Stomach (tissue), 8 donors: ENCODE measurements at regions not wholly inside any gene's neighbourhood (a gene's known extent, or its start where the extent isn't known, plus 50 kb on each side); places are given as distances from the start of the nearest gene placed in this dataset.
"Not testable (repeated sequence)": the region's sequence is repeated elsewhere in the genome, so short reads cannot be mapped to it uniquely, and the experiment has no call there.

Experiments used
- DNase-seq, 2 donors: peaks; one replicate each; pipeline versions ENCODE4 v3.0.0 to v3.0.0-alpha.2; 2013 to 2019
- H3K27ac ChIP-seq, 5 donors: fragments of 200-600 bp in 4 of 5; sonication (generic) in 4 of 5; one replicate each; pipeline ENCODE4 v1.5.1; 2013 to 2019; ENCODE audit warnings: mild to moderate bottlenecking in 1 of 5, moderate library complexity in 1 of 5
- H3K27me3 ChIP-seq, 3 donors: fragments of 200-600 bp; sonication (generic); one replicate each; pipeline ENCODE4 v1.5.1; 2017 to 2019; ENCODE audit warnings: mixed run types in 1 of 3
- H3K36me3 ChIP-seq, 4 donors: fragments of 200-600 bp; sonication (generic); 1 replicate in 3 of 4; 2 replicates in 1 of 4; pipeline ENCODE4 v1.5.1; 2016 to 2019
- H3K4me1 ChIP-seq, 4 donors: fragments of 200-600 bp; sonication (generic); one replicate each; pipeline ENCODE4 v1.5.1; 2016 to 2019
- H3K4me3 ChIP-seq, 4 donors: fragments of 200-600 bp; sonication (generic) in 3 of 4; one replicate each; pipeline ENCODE4 v1.5.1; 2016 to 2019; ENCODE audit warnings: mild to moderate bottlenecking in 1 of 4
- H3K9me3 ChIP-seq, 4 donors: fragments of 200-600 bp; sonication (generic); one replicate each; pipeline ENCODE4 v1.5.1; 2016 to 2019
- EP300 ChIP-seq: sonication (generic); formaldehyde crosslinking; IDR thresholded peaks from one replicate; pipeline ENCODE4 v1.6.1; 2017; ENCODE audit warnings: antibody characterized with exemption
- POLR2A ChIP-seq, 4 donors: fragments of 450-650 bp; IDR thresholded peaks; one replicate each; pipeline ENCODE4 v1.6.1; 2016; ENCODE audit warnings: antibody characterized with exemption in 4 of 4, control low read depth in 2 of 4, mild to moderate bottlenecking in 1 of 4, moderate library complexity in 1 of 4
- POLR2AphosphoS5 ChIP-seq, 3 donors: sonication (generic); formaldehyde crosslinking; IDR thresholded peaks; one replicate each; pipeline ENCODE4 v1.6.1; 2016; ENCODE audit warnings: antibody characterized with exemption in 3 of 3
- WGBS, 5 donors: extraction: QIAGEN DNeasy Blood & Tissue Kit in 3 of 5; methylation state at CpG; one replicate each; pipeline versions ENCODE4 v1.1.5 to v1.1.7; 2013 to 2018; 5-methylcytosine and 5-hydroxymethylcytosine counted together
- intact Hi-C: fragments of 100-400 bp; cut with DNase I; formaldehyde crosslinking; loops from one replicate; pipeline ENCODE4 v1.15.1; 2023; ENCODE audit warnings: low total_unique reads
- TF ChIP-seq, protein P1 (sequence below), 7 experiments: fragments of 450-650 bp in 4 of 7; fragments of 200-600 bp in 3 of 7; sonication (generic) in 3 of 7; IDR thresholded peaks; one replicate each; pipeline ENCODE4 v1.5.1; 2016 to 2019; ENCODE audit warnings: antibody characterized with exemption in 7 of 7, control low read depth in 2 of 7, mild to moderate bottlenecking in 1 of 7
- donor health status: healthy with polysubstance abuse.
- donor health status: Bipolar disorder and iron deficiency.
- donor health status: healthy.

GRCh38 chr17:5893741-5894140 lies 176.4 kb upstream of the WSCD1 start:
- H3K4me1 ChIP-seq: no peaks in the 10 kb centered on the region
- TF ChIP-seq, protein P1, sequence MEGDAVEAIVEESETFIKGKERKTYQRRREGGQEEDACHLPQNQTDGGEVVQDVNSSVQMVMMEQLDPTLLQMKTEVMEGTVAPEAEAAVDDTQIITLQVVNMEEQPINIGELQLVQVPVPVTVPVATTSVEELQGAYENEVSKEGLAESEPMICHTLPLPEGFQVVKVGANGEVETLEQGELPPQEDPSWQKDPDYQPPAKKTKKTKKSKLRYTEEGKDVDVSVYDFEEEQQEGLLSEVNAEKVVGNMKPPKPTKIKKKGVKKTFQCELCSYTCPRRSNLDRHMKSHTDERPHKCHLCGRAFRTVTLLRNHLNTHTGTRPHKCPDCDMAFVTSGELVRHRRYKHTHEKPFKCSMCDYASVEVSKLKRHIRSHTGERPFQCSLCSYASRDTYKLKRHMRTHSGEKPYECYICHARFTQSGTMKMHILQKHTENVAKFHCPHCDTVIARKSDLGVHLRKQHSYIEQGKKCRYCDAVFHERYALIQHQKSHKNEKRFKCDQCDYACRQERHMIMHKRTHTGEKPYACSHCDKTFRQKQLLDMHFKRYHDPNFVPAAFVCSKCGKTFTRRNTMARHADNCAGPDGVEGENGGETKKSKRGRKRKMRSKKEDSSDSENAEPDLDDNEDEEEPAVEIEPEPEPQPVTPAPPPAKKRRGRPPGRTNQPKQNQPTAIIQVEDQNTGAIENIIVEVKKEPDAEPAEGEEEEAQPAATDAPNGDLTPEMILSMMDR (IDR thresholded peaks at IDR 0.05): no peak
- TF ChIP-seq POLR2A (IDR thresholded peaks at IDR 0.05) (no peak), POLR2AphosphoS5 (IDR thresholded peaks at IDR 0.05) (no peak), EP300 (no peak)
- intact Hi-C loops: no loop called here
- H3K36me3 ChIP-seq: no peaks in the 10 kb centered on the region
- H3K9me3 ChIP-seq: no peaks in the 10 kb centered on the region
- peaks cover 0 to 30% (median 3%) of the 10 kb centered on the region in 3 donors for H3K27me3 ChIP-seq
- H3K4me3 ChIP-seq: no peak overlapping the region
- DNase-seq: no peak
- no peak overlapping the region for H3K27ac ChIP-seq
- WGBS, 5 donors: 27 to 46% (median 37%) methylated on average over 5 of the region's 5 CpGs

GRCh38 chr17:5895276-5895675 lies 174.9 kb upstream of the WSCD1 start:
- H3K27ac ChIP-seq: no peak overlapping the region
- WGBS, 5 donors: 70 to 78% (median 72%) methylated on average over 6 of the region's 6 CpGs
- H3K4me1 ChIP-seq: no peaks in the 10 kb centered on the region
- no peak for DNase-seq
- H3K9me3 ChIP-seq: no peaks in the 10 kb centered on the region
- TF ChIP-seq EP300 (no peak), POLR2A (IDR thresholded peaks at IDR 0.05) (no peak), POLR2AphosphoS5 (IDR thresholded peaks at IDR 0.05) (no peak)
- TF ChIP-seq, protein P1 (IDR thresholded peaks at IDR 0.05): no peak
- H3K36me3 ChIP-seq: no peaks in the 10 kb centered on the region
- H3K27me3 ChIP-seq: peaks cover 0 to 34% (median 3%) of the 10 kb centered on the region in 3 donors
- intact Hi-C loops: no loop called here
- H3K4me3 ChIP-seq: no peak overlapping the region

GRCh38 chr17:5896215-5896614 lies 174.0 kb upstream of the WSCD1 start:
- Histone ChIP-seq H3K27ac (no peak overlapping the region), H3K4me3 (no peak overlapping the region), H3K36me3 (no peaks in the 10 kb centered on the region), H3K4me1 (no peaks in the 10 kb centered on the region), H3K27me3 (peaks cover 0 to 32% (median 3%) of the 10 kb centered on the region in 3 donors), H3K9me3 (no peaks in the 10 kb centered on the region)
- no peak for TF ChIP-seq POLR2A (IDR thresholded peaks at IDR 0.05)
- intact Hi-C loops: no loop called here
- DNase-seq: no peak
- WGBS, 5 donors: 62 to 76% (median 69%) methylated on average over 5 of the region's 5 CpGs

- 16 to 20% (median 18%) methylated on average over 14 of the region's 14 CpGs for WGBS, 5 donors
- intact Hi-C loops: no loop called here
- DNase-seq: peak in 1 of 2 donors; percentile 10
- peaks cover 0 to 10% (median 2%) of the 10 kb centered on the region in 4 donors for H3K9me3 ChIP-seq
- no peaks in the 10 kb centered on the region for H3K36me3 ChIP-seq
- peaks cover 0 to 38% (median 3%) of the 10 kb centered on the region in 3 donors for H3K27me3 ChIP-seq
- no peaks in the 10 kb centered on the region for H3K4me1 ChIP-seq
- no peak overlapping the region for H3K4me3 ChIP-seq
- TF ChIP-seq POLR2AphosphoS5 (IDR thresholded peaks at IDR 0.05): no peak
- TF ChIP-seq, protein P1 (IDR thresholded peaks at IDR 0.05): no peak
- TF ChIP-seq POLR2A (IDR thresholded peaks at IDR 0.05): no peak
- no peak for TF ChIP-seq EP300
- no peak overlapping the region for H3K27ac ChIP-seq
Observed at GRCh38 chr17:5897275-5897911, 172.8 kb upstream of the WSCD1 start.

- 66 to 88% (median 79%) methylated on average over 8 of the region's 8 CpGs for WGBS, 5 donors
- not testable (repeated sequence) for DNase-seq
Observed at GRCh38 chr17:5897981-5898380, 172.2 kb upstream of the WSCD1 start.

More at GRCh38 chr17:5897981-5898380, 172.2 kb upstream of the WSCD1 start:
- H3K9me3 ChIP-seq: peaks cover 0 to 16% (median 6%) of the 10 kb centered on the region in 4 donors
- peaks cover 0 to 34% (median 3%) of the 10 kb centered on the region in 3 donors for H3K27me3 ChIP-seq
- H3K4me3 ChIP-seq, H3K36me3 ChIP-seq, intact Hi-C loops, H3K27ac ChIP-seq, H3K4me1 ChIP-seq: not testable (repeated sequence)
